PFSK-1 (cell line): ENCODE measurements at regions not wholly inside any gene's neighbourhood (a gene's known extent, or its start where the extent isn't known, plus 50 kb on each side); places are given as distances from the start of the nearest gene placed in this dataset.

Experiments
- POLR2AphosphoS5 ChIP-seq: IDR thresholded peaks from 2 replicates; pipeline ENCODE4 v1.6.1; 2012; ENCODE audit warnings: low read depth, mild to moderate bottlenecking, control low read depth, low read length, moderate library complexity
- SIN3A ChIP-seq: IDR thresholded peaks from 2 replicates; pipeline ENCODE4 v1.6.1; 2012; ENCODE audit warnings: mild to moderate bottlenecking, low read length, moderate library complexity, borderline replicate concordance; ENCODE audit not compliant: insufficient read depth
- TF ChIP-seq, protein P1 (sequence below), 2 experiments: IDR thresholded peaks; 2 replicates each; pipeline versions ENCODE4 v1.6.1 to v1.8.0; 2011 to 2012; ENCODE audit warnings: low read depth in 2 of 2, low read length in 2 of 2, control low read depth in 1 of 2, inconsistent platforms in 1 of 2, mild to moderate bottlenecking in 1 of 2, moderate library complexity in 1 of 2; ENCODE audit not compliant: insufficient read depth in 1 of 2

- no peak for TF ChIP-seq POLR2AphosphoS5
- TF ChIP-seq SIN3A = no peak
- TF ChIP-seq, protein P1, sequence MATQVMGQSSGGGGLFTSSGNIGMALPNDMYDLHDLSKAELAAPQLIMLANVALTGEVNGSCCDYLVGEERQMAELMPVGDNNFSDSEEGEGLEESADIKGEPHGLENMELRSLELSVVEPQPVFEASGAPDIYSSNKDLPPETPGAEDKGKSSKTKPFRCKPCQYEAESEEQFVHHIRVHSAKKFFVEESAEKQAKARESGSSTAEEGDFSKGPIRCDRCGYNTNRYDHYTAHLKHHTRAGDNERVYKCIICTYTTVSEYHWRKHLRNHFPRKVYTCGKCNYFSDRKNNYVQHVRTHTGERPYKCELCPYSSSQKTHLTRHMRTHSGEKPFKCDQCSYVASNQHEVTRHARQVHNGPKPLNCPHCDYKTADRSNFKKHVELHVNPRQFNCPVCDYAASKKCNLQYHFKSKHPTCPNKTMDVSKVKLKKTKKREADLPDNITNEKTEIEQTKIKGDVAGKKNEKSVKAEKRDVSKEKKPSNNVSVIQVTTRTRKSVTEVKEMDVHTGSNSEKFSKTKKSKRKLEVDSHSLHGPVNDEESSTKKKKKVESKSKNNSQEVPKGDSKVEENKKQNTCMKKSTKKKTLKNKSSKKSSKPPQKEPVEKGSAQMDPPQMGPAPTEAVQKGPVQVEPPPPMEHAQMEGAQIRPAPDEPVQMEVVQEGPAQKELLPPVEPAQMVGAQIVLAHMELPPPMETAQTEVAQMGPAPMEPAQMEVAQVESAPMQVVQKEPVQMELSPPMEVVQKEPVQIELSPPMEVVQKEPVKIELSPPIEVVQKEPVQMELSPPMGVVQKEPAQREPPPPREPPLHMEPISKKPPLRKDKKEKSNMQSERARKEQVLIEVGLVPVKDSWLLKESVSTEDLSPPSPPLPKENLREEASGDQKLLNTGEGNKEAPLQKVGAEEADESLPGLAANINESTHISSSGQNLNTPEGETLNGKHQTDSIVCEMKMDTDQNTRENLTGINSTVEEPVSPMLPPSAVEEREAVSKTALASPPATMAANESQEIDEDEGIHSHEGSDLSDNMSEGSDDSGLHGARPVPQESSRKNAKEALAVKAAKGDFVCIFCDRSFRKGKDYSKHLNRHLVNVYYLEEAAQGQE (IDR thresholded peaks at IDR 0.05; ENCODE audit: insufficient read depth in 1 of 2, low read depth in 2 of 2, low read length in 2 of 2) = no peak
These were observed 148.6 kb downstream of the LRRC70 start for GRCh38 chr5:62727184-62727583.
